NCI-H146 treated with DMSO at 0.1 percent for 48 hours (cell line): ENCODE measurements at regions not wholly inside any gene's neighbourhood (a gene's known extent, or its start where the extent isn't known, plus 50 kb on each side); places are given as distances from the start of the nearest gene placed in this dataset.

Source experiments
- DNase-seq: peaks from one replicate; lab custom pipeline; 2025; ENCODE audit not compliant: unreplicated experiment; lab: John Stamatoyannopoulos, UW

- DNase-seq: no peak
Observed at GRCh38 chr5:167898361-167899042, 392.9 kb upstream of the WWC1 start.

DNA sequence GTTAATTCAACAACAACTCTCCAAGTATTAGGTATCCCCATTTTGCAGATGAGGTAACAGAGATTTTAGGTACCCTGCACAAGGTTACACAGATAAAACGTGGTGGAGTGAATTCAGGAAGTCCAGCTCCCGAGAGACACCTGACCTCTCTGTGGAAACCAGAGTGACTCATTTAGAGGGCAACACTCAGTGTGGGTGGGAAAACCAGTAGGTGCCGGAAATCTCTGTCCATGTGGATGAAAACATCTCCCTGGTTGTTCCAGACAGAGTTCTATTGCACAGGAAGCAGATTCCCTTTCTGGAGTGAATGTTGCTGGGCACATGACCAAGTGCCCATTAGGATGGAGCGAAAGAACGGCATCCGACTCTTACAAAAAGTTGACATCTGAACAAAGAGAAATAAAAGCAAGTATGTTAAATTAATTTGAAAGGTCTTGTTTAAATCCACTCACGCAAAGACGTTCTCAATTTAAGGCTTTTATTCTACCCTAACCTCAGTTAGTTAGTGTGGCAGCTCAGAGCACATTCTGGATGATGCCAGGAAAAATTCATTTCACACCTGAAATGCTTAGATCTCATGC is 391.9 kb upstream of the WWC1 start:
- DNase-seq: no peak

GRCh38 chr5:167900340-167900935 is 391.0 kb upstream of the WWC1 start:
- no peak for DNase-seq

DNA sequence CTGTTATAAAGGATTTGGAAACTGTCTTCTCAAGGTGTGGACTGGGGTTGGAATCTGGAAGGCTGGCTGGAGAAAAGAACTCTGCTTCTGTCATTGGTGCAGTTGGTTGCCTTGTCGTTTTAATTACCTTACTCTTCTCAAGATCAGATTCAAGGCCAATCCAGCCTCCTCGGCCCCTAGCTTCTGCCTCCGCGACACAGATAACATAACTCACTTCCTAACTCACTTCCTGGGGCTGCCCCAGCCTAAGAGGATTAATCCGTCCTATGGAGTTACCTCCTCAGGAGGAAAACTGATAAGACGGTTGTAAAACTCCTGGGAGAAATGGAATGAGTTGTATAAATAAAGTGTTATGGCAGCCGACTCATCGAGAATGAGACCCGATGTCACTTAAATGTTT is 389.1 kb upstream of the WWC1 start:
- DNase-seq: no peak

DNA sequence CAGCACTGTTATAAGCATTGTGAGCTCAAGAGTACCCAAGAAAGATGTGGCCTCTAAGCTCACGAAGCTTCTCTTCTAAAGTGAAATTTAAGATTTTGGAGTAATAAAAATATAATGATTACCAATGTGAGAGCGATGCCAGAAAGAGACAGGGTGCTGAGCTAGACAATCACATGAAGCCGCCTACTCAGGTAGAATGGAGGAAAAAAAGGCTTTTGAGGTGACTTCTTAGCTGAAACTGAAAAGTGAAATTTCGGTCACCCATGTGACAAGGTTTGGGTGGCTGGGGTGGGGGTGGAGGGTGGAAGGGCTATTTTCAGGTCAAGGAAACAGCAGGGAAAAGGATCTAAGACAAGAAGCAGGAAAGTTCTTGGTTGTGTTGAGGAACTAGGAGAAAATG is 388.2 kb upstream of the WWC1 start:
- DNase-seq: no peak

DNA sequence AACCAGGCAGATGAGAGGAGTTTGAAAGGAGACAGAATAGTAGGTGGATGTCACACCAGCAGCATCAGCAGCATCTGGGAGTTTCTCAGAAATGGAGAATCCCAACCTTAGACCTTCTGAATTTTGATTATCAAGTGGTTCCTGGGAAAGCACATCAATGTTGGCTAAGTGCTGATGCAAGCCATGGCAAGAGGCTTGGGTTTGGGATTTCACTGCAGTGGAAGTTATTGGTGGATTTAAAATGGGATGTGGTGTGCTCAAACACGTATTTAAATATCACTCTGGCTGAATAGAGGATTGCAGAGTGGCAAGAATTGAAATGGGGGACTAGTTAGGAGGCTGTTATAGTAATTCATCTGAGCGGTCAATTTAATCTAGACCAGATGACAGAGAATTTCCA is 387.8 kb upstream of the WWC1 start:
- no peak for DNase-seq

- DNase-seq: no peak
Observed at GRCh38 chr5:167905919-167906853, 385.3 kb upstream of the WWC1 start.

DNA sequence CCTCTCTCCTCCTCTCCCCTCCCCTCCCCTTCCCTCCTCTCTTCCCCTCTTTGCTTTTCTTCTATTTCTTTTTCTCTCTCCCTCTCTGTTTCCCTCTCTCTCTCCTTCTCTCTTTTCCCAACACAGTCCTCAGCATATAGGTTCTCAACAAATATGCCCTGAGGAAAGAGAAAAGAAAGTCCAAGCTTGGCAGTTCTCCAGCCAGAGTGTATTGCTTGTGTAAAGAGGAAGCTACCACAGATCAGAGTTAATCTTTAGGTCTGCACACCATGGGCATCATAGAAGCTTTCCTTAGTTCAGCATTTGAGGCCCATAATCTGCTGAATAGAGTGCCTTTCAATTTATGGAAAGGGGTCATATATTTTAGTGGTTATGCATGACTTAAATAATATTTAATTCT is 382.8 kb upstream of the WWC1 start:
- DNase-seq: no peak

DNA sequence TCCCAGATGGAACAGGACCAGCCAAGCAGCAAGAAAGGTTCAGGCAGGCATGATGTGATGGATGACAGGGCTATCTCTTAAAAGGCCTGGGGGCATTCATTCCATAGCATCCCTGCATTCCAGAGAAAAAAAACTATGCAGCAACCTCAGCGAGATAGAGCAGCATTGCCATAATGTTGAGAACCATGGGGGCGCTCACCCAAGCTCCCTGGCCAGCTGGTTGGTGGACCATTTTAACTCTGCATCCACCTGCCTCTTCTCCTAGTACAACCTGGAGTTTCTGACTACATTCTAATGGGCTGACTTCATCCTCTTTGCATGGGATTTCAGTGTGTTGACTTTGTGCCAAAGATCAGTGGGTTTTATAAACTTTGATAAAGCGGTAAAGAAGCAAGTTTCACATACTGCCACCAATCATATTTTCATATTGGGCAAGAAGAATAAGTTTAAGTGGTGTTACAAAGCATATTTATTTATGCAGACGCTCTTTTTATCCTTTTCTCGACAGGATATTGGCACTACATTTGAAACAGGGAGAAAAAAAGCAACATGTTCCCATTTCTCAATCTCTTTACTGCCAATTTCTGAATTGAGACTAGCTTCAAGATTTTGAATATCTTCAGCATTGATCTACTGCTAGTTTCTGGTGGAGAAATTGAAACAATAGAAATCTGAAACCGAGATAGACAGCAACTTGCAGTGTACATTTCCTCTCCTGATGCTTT is 378.3 kb upstream of the WWC1 start:
- no peak for DNase-seq

DNA sequence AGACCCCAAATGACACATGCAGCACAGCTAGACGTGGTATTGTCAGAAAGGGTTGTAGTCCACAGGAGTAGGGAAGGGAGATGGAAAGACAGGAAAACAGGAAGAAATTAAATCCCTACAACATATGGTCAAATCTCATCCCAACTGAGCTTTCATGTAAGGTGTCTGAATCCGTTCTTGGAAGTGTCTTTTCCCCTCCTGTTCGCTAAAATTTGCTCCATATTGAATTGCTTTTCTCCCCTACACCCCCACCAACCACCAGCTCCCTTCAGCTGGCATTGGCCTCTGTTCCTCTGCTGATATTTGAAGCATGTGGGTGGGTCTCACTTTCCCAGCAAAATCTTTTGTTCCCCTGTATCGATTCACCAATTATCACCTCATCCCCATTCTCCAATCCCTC is 376.2 kb upstream of the WWC1 start:
- no peak for DNase-seq

- no peak for DNase-seq
Observed at GRCh38 chr5:167916261-167916691, 375.2 kb upstream of the WWC1 start.

DNA sequence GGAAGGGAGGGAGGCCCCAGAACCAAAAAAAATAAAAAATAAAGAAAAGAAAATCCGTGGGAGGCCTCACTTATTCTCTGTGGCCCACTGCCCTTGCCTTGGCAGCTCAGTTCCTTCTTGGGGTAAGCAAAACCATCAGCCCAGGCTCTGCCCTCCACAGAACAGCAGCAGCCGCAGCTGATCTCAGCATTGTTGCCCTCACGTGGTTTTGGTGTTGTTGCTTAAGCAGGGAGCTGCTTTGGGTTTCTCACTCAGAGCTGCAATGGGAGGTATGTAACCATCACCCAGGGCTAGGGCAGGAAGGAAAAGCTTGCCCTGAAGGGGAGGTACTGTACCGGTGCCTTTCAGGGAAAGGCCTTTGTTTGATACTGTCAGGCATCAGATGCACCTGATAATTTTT is 374.7 kb upstream of the WWC1 start:
- no peak for DNase-seq

GRCh38 chr5:167918184-167918812 is 373.1 kb upstream of the WWC1 start:
- no peak for DNase-seq

GRCh38 chr5:167918813-167919483 is 372.5 kb upstream of the WWC1 start:
- DNase-seq: no peak

GRCh38 chr5:167920589-167920988 is 370.9 kb upstream of the WWC1 start:
- DNase-seq: no peak

DNA sequence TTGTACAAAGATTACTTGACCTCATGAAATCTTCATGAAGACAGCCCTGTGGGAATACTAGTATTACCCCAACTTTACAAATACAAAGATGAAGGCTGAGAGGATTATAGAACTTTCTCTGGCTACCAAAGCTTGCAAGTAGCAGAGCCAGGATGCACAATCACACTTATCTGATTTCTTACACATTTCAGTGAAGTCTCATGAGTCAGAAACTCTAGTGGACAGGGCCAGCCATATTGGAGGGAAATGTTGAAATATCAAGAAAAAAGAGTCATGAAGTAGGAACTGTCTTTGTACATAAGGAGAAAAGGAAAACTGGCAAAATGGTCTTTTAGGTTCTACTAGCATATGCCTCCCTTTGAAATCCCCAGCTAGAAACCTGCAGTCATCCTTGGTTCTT is 369.6 kb upstream of the WWC1 start:
- DNase-seq: no peak

GRCh38 chr5:167923396-167923795 is 368.0 kb upstream of the WWC1 start:
- DNase-seq: no peak

- no peak for DNase-seq
Observed at GRCh38 chr5:167929841-167930240, 361.6 kb upstream of the WWC1 start.

- no peak for DNase-seq
Observed at GRCh38 chr5:167934551-167934971, 356.9 kb upstream of the WWC1 start.

- DNase-seq: no peak
Observed at GRCh38 chr5:167936022-167936421, 355.4 kb upstream of the WWC1 start.
